Panc1 (cell line): ENCODE measurements at regions not wholly inside any gene's neighbourhood (a gene's known extent, or its start where the extent isn't known, plus 50 kb on each side); places are given as distances from the start of the nearest gene placed in this dataset.

Experiments
- ATAC-seq: fragments of 200-7000 bp; cut with Tn5 transposase; 2 replicates; pipeline ENCODE4 v1.9.1; 2020; ENCODE audit warnings: mild to moderate bottlenecking, moderate library complexity
- BruUV-seq: library from RNA; stranded (reverse); fragments of 400-500 nt; replicated peaks from 2 replicates; lab custom pipeline; 2021; lab: Mats Ljungman, UMichigan
- CTCF ChIA-PET: fragments of 300-600 bp; sonication (Branson Sonifier 250); formaldehyde crosslinking; loops from one replicate; lab custom pipeline; 2022; ENCODE audit warnings: antibody characterized with exemption; lab: Charles Lee
- POLR2A ChIA-PET: fragments of 300-600 bp; sonication (Branson Sonifier 250); formaldehyde crosslinking; loops from one replicate; lab custom pipeline; 2022; ENCODE audit warnings: antibody characterized with exemption; lab: Charles Lee
- DNase-seq: peaks from one replicate; pipeline ENCODE4 v3.0.0-alpha.2; 2010; ENCODE audit warnings: low read depth, low spot score
- H3K27ac ChIP-seq: 2 replicates; pipeline ENCODE4 v1.5.1; 2011; ENCODE audit warnings: mild to moderate bottlenecking, low read length, inconsistent platforms
- H3K27me3 ChIP-seq: fragments of 200-500 bp; sonication (Bioruptor generic); 2 replicates; pipeline ENCODE4 v1.6.0; 2014; ENCODE audit warnings: low read length, inconsistent platforms; ENCODE audit not compliant: control insufficient read depth, insufficient read depth
- H3K36me3 ChIP-seq: fragments of 200-500 bp; sonication (Bioruptor generic); 2 replicates; pipeline ENCODE4 v1.5.1; 2014; ENCODE audit warnings: inconsistent platforms, mild to moderate bottlenecking, low read length, moderate library complexity; ENCODE audit not compliant: control insufficient read depth, insufficient read depth
- H3K4me1 ChIP-seq: 2 replicates; pipeline ENCODE4 v1.5.1; 2011; ENCODE audit warnings: inconsistent platforms, mild to moderate bottlenecking, low read length, moderate library complexity; ENCODE audit not compliant: control insufficient read depth, insufficient read depth
- H3K4me3 ChIP-seq, 2 experiments: 2 replicates each; pipeline ENCODE4 v1.5.1; 2011 to 2012; ENCODE audit warnings: low read depth in 2 of 2, low read length in 2 of 2, mild to moderate bottlenecking in 2 of 2, inconsistent platforms in 1 of 2, moderate library complexity in 1 of 2
- H3K9me3 ChIP-seq: fragments of 200-500 bp; sonication (Bioruptor generic); 2 replicates; pipeline ENCODE4 v1.5.1; 2014; ENCODE audit warnings: low read depth, mild to moderate bottlenecking, inconsistent platforms, low read length, moderate library complexity; ENCODE audit not compliant: control insufficient read depth, insufficient read depth
- POLR2AphosphoS5 ChIP-seq: IDR thresholded peaks from 2 replicates; pipeline ENCODE4 v1.6.1; 2012; ENCODE audit warnings: mild to moderate bottlenecking, low read depth, low read length, moderate library complexity
- SIN3A ChIP-seq: IDR thresholded peaks from 2 replicates; pipeline ENCODE4 v1.6.1; 2012; ENCODE audit warnings: low read depth, mild to moderate bottlenecking, low read length, moderate library complexity, borderline replicate concordance; ENCODE audit not compliant: insufficient read depth
- TCF7L2 ChIP-seq: IDR thresholded peaks from 2 replicates; pipeline ENCODE4 v1.6.1; 2011; ENCODE audit warnings: mild to moderate bottlenecking, low read depth, low read length, inconsistent platforms
- in situ Hi-C: cut with HindIII; loops from 2 replicates; pipeline ENCODE4 v1.10.0; 2016; ENCODE audit warnings: low sequenced_read_pairs, low pct_unique_long_range_greater_than_20kb
- intact Hi-C: fragments of 100-400 bp; cut with micrococcal nuclease; formaldehyde crosslinking; loops from one replicate; pipeline ENCODE4 v1.10.0; 2022; ENCODE audit not compliant: unreplicated experiment
- TF ChIP-seq, protein P1 (sequence below), 2 experiments: IDR thresholded peaks; 2 replicates each; pipeline ENCODE4 v1.6.1; 2011 to 2012; ENCODE audit warnings: low read depth in 2 of 2, control low read depth in 1 of 2, low read length in 1 of 2, mild to moderate bottlenecking in 1 of 2, moderate library complexity in 1 of 2; ENCODE audit not compliant: insufficient read depth in 1 of 2
- TF ChIP-seq, protein P2 (sequence below): fragments of 450-650 bp; IDR thresholded peaks from 2 replicates; pipeline ENCODE4 v1.5.1; 2017; ENCODE audit warnings: mild to moderate bottlenecking

DNA sequence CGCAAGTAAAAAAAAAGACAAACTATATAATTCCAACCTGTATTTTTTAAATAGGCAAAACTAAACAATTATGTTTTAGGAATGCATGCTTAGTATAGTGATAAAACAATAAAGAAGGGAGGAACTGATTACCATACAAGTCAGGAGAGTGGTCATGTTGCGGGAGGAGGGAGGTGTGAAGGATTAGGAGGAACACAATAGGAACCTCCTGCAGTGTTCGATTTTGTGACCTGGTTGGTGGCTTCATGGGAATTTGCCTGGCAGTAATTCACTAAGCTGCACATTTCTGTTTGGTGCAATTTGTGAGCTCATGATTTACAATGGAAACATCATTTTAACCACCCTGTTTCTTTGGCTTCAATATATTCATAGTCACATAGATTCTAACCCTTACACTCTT lies 78.3 kb downstream of the TPRA1 start:
- Histone ChIP-seq H3K36me3 (no peaks in the 10 kb centered on the region), H3K27ac (no peak overlapping the region), H3K9me3 (no peaks in the 10 kb centered on the region), H3K4me1 (no peaks in the 10 kb centered on the region), H3K27me3 (peaks cover 21% of the 10 kb centered on the region), H3K4me3 (no peak overlapping the region)
- in situ Hi-C loops: no loop called here
- ATAC-seq (no peak), DNase-seq (no peak)
- ChIA-PET POLR2A (no interaction called here), CTCF (no interaction called here)
- BruUV-seq: no TSS peak
- no peak for TF ChIP-seq POLR2AphosphoS5
- TF ChIP-seq, protein P1, sequence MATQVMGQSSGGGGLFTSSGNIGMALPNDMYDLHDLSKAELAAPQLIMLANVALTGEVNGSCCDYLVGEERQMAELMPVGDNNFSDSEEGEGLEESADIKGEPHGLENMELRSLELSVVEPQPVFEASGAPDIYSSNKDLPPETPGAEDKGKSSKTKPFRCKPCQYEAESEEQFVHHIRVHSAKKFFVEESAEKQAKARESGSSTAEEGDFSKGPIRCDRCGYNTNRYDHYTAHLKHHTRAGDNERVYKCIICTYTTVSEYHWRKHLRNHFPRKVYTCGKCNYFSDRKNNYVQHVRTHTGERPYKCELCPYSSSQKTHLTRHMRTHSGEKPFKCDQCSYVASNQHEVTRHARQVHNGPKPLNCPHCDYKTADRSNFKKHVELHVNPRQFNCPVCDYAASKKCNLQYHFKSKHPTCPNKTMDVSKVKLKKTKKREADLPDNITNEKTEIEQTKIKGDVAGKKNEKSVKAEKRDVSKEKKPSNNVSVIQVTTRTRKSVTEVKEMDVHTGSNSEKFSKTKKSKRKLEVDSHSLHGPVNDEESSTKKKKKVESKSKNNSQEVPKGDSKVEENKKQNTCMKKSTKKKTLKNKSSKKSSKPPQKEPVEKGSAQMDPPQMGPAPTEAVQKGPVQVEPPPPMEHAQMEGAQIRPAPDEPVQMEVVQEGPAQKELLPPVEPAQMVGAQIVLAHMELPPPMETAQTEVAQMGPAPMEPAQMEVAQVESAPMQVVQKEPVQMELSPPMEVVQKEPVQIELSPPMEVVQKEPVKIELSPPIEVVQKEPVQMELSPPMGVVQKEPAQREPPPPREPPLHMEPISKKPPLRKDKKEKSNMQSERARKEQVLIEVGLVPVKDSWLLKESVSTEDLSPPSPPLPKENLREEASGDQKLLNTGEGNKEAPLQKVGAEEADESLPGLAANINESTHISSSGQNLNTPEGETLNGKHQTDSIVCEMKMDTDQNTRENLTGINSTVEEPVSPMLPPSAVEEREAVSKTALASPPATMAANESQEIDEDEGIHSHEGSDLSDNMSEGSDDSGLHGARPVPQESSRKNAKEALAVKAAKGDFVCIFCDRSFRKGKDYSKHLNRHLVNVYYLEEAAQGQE (IDR thresholded peaks at IDR 0.05; ENCODE audit: insufficient read depth in 1 of 2, low read depth in 2 of 2, low read length in 1 of 2): no peak
- no peak for TF ChIP-seq TCF7L2
- TF ChIP-seq, protein P2, sequence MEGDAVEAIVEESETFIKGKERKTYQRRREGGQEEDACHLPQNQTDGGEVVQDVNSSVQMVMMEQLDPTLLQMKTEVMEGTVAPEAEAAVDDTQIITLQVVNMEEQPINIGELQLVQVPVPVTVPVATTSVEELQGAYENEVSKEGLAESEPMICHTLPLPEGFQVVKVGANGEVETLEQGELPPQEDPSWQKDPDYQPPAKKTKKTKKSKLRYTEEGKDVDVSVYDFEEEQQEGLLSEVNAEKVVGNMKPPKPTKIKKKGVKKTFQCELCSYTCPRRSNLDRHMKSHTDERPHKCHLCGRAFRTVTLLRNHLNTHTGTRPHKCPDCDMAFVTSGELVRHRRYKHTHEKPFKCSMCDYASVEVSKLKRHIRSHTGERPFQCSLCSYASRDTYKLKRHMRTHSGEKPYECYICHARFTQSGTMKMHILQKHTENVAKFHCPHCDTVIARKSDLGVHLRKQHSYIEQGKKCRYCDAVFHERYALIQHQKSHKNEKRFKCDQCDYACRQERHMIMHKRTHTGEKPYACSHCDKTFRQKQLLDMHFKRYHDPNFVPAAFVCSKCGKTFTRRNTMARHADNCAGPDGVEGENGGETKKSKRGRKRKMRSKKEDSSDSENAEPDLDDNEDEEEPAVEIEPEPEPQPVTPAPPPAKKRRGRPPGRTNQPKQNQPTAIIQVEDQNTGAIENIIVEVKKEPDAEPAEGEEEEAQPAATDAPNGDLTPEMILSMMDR: no peak
- TF ChIP-seq SIN3A: no peak
- intact Hi-C loops: no loop called here

DNA sequence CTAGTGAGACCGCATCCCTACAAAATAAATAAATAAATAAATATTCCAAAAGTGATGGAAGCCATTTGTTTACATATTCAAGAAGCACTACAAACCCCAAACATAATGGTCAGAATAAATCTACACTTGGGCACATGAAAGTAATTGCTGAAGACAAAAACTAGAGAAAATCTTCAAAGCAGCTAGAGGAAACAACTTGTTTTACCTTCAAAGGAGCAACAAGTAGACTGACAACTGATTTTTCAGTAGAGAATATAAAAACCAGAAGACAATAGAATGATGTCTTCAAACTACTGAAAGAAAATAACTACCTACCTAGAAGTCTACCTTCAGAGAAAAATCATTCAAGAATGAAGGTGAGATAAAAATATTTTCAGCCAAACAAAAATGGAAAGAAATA lies 89.4 kb downstream of the TPRA1 start:
- peaks cover 15% of the 10 kb centered on the region; the same call in 1 of the 2 replicates for H3K9me3 ChIP-seq
- TF ChIP-seq POLR2AphosphoS5: no peak
- TF ChIP-seq, protein P1 (IDR thresholded peaks at IDR 0.05; ENCODE audit: insufficient read depth in 1 of 2, low read depth in 2 of 2, low read length in 1 of 2): no peak
- TF ChIP-seq TCF7L2: no peak
- TF ChIP-seq, protein P2: no peak
- no peak for TF ChIP-seq SIN3A
- no peak for DNase-seq
- H3K27ac ChIP-seq: no peak overlapping the region
- H3K27me3 ChIP-seq: peaks cover 7% of the 10 kb centered on the region; the same call in 1 of the 2 replicates
- in situ Hi-C loops (no loop called here), intact Hi-C loops (no loop called here)
- ChIA-PET POLR2A (no interaction called here), CTCF (no interaction called here)
- H3K4me1 ChIP-seq: no peaks in the 10 kb centered on the region
- ATAC-seq: no peak
- H3K36me3 ChIP-seq: no peaks in the 10 kb centered on the region
- no peak overlapping the region for H3K4me3 ChIP-seq
- BruUV-seq: no TSS peak
